Fibroblast of peridontal ligament (primary cell): ENCODE measurements at regions not wholly inside any gene's neighbourhood (a gene's known extent, or its start where the extent isn't known, plus 50 kb on each side); places are given as distances from the start of the nearest gene placed in this dataset.
"Not testable (repeated sequence)": the region's sequence is repeated elsewhere in the genome, so short reads cannot be mapped to it uniquely, and the experiment has no call there.

Source experiments
- DNase-seq: peaks from one replicate; pipeline ENCODE4 v3.0.0-alpha.2; 2010; ENCODE audit errors: extremely low read depth

DNA sequence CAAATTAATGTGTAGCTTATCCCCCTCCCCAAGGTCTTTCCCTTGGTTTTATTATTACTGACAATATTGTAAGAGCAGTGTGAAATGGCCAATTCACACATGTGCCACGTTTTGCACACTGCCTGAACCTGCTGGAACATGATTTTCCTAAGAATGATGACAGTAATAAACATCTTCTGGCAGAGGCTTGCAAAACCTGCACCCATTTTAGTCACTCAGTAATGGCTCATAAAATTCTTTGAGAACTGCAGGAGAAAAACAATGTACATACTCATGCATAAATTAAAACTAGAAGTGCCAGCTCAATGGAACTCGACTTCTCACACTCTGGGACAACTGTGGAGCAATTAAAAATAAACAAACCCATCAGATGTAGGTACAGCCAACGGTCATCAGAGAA lies 96.8 kb upstream of the POMZP3 start:
- not testable (repeated sequence) for DNase-seq

DNA sequence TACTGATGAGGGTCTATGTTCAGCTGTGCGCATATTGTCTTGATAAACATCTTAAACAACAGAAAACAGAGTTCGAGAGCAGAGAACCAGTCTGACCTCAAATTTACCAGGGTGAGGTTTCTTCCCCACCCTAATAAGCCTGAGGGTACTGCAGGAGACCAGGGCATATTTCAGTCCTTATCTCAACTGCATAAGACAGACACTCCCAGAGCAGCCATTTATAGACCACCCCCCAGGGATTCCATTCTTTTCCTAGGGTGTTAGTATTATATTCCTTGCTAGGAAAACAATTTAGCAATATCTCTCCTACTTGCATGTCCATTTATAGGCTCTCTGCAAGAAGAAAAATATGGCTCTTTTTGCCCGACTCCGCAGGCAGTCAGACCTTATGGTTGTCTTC lies 89.5 kb upstream of the POMZP3 start:
- DNase-seq, result not testable (repeated sequence)

DNA sequence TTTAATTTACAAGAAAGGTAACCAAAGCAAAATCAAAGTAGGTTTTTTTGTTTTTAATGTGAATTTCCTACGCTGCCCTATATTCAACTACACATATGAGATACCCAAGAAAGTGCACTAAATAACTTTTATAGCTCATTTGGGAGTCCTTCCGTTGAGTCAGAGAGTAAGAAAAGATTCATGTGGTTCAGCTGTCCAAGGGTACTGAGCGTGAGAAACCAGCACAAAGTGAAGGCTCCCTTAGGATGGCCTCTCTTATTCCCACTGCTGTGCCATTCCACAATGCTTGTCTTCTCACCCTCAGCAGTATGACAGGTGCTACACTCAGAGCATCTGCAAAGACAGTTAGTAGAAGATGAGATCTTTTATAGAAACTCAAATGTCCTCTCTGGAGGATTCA lies 85.8 kb upstream of the POMZP3 start:
- DNase-seq, result not testable (repeated sequence)

DNA sequence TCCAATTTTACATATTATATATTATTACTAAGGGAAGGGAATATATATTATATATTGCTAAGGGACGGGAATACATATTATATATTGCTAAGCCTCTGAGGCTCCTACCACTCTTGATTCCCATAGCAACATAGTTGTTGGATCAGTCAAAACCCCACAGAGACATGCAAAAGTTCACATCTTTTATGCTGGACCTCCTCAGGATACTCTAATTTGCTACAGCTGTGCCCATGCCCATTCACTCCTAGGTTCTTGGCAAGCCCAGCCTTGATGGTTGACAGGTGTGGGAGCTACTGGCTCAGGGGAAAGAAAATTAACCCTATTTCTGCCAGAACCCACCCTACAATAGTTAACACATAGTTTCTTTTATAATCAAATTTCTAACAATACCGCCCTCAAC lies 84.6 kb upstream of the POMZP3 start:
- peak; percentile 18 for DNase-seq

DNA sequence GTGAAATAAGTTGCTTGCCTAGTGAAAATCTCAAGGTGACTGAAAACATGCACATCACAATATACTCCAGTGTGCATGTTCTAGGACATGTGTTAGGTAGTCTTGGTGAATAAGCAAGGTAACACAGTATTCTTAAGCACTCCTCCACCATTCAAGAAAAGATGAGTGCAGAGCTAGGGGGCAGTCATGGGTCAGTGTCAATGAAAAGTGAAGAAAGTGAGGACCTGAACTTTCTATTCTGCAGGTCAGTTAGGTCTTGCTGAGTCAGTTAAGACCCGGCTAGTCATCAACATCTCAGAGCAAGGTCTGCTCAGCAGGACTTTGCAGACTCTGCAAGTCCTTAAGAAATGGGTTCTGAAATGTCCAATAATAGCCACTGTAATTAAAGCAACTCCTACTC lies 82.6 kb upstream of the POMZP3 start:
- not testable (repeated sequence) for DNase-seq

DNA sequence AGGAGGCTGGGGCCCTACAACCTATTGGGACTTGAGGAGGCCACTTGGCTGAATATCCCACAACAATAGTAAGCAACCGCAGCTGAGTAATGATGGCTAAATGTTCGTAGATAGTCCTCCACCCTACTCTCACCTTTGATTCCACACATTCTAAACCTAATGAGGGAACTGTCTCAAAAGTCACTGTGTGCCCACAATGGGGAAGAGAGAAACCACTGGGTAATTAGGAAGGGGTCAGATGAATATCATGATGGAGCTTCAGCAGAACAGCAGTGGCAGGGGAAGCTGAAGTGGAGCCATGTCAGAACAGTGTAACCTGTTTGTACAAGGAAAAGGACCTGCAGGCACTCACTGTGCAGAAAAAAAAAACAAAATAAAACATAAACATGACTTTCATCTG lies 81.4 kb upstream of the POMZP3 start:
- DNase-seq, result not testable (repeated sequence)

DNA sequence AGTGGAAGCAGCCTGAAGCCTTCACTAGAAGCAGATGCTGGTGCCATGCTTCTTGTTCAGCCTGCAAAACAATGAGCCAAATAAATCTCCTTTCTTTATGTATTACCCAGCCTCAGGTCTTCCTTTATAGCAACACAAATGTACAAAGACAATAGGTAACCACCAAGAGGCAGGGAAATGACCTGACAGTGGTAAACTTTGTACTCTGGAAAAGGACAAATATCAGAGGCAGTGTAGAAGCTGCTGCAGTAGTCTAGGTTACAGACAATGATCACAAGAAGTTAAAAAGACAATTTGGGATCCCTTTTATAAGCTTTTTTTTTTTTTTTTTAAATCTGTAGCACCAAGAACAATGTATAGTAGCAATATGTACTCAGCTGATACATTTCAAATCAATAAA lies 76.7 kb upstream of the POMZP3 start:
- DNase-seq, result not testable (repeated sequence)

DNA sequence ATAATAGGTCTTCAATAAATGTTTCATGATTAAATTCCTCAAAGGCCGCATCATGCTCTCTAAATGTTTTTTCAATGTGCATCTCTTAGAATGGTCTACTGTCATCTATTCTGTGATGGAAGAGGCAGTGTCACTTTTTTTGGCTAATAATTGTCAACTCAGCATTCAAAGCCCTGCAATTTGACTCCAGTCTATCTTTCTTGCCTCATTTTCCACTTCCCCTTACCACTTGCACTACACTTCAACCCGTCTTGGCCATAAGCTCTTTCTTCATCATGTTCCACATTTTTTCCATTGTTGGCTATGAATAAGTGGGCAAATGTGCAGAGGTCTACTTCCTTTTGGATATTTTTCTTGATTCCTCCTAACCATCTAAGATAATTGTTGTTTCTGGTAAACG lies 59.2 kb upstream of the POMZP3 start:
- not testable (repeated sequence) for DNase-seq

DNA sequence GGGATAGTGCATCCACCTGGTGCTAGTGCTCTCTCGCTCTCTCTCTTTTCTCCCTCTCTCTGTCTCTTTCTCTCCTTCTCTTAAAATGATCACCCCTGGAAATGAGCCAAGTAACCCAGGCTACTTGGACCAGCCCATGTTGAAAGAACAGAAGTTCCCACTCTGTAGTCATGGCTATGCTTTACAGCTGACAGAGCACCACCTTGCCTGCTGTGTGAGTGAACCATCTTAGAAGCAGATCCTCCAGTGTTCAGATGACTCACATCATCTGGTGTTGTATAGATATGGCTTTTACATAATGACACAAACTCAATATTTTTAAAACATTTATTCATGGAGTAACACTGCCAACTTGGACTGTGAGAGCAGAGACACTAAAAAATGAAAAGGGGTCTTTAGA lies 57.7 kb upstream of the POMZP3 start:
- DNase-seq, result not testable (repeated sequence)

DNA sequence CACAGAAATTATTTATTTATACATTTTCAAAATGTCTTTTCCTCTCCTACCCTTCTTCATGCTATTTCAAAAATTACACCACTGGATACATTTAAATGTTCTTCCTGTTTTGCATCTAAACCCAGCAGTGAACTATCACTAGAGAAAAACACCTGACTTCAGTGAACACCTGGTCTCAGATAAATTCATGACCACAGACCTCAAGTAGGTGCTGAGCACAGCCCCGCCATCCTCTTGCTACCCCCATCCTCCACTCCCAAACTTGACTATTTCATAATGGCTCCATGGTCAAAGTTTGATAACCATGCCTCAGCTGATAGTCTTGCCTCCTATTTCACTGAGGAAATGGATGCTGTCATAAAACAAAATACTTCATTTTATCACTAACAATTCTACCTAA lies 56.6 kb upstream of the POMZP3 start:
- DNase-seq, result not testable (repeated sequence)

DNA sequence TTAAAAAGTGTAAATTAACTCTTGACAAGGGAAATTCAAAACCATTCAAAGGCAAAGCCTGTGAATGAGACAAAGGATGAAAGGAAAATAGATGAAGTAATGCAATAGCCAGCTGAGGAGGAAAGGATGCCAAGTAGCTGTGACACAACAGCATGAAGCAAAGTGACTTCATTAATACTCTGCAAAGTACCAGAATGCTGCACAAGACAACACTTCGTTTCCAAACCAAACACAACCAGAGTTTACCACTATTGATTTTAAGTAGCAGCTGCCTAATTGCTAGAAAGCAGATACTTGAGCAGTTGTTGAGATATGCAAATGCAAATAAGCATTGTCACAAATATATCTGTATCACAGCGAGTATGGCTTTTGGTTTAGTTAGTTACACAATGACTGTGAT lies 54.7 kb upstream of the POMZP3 start:
- not testable (repeated sequence) for DNase-seq

DNA sequence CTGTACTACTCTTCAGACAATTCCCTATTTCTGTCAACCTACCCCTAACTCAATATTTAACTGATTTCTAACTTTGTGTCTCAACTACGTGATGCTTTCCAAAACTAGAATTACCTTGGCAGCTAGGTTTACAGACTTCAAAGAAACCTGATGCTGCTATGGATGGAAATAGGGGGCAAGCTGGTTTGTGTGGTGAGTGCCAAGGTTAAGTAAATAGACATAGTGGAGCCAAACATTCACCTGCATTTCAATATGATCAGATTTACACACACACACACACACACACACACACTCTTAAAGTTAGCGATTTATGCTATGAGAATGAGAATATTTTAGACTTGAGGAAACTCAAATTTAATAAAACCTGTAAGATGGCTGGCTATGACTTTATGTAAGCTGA lies 52.1 kb upstream of the POMZP3 start:
- not testable (repeated sequence) for DNase-seq

DNA sequence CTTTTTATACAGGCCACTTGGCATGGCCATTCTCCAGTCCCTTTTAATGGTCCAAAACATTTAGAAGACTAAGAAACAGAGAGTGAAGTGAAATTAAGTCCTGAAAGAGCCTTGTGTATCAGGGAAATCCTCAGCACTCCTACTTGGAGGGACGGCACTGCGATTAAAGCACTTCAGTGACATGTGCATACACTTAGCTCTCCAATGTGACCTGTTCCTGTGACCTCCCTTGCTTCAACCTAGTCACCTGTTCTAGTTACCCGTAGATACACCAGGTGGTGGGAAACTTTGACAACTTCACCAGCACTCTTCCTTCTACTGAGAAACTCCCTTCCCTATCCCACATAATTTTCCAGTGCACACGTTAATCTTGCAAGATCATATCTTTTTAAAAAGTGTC lies 51.4 kb upstream of the POMZP3 start:
- DNase-seq, result not testable (repeated sequence)

DNA sequence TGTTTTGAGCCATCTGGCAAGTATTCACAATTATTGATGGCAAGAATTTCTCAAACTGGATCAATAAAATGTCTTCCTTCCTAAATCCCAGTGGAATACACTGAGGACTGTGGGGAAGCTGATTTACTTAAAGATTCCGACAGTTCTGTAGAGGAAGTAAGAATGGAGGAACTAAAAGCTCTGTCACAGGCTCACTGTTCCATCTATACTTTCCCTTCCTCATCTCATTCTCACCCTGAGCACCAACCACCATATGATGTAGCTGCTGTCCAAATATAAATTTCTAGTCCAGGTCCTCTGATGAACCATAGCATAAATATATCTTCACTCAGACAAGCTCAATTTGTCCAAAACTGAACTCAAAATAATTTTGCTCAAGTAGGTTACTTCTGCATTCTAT lies 49.8 kb upstream of the POMZP3 start:
- DNase-seq, result not testable (repeated sequence)
